AG09309 (cell line): ENCODE measurements at regions not wholly inside any gene's neighbourhood (a gene's known extent, or its start where the extent isn't known, plus 50 kb on each side); places are given as distances from the start of the nearest gene placed in this dataset.

Experiments
- DNase-seq: peaks from one replicate; pipeline ENCODE4 v3.0.0-alpha.2; 2010; ENCODE audit warnings: low read depth
- H3K4me3 ChIP-seq: 2 replicates; pipeline ENCODE4 v1.5.1; 2011; ENCODE audit warnings: mild to moderate bottlenecking, low read depth, low read length, moderate library complexity; ENCODE audit not compliant: control insufficient read depth
- CTCF ChIP-seq: IDR thresholded peaks from 2 replicates; pipeline ENCODE4 v1.5.1; 2011; ENCODE audit warnings: mild to moderate bottlenecking, low read depth, low read length, inconsistent platforms; ENCODE audit not compliant: insufficient read depth, control insufficient read depth; ENCODE audit errors: missing control alignments

- TF ChIP-seq CTCF, result no peak
- no peak overlapping the region for H3K4me3 ChIP-seq
- no peak for DNase-seq
Observed at GRCh38 chr22:22039286-22040074, 56.9 kb upstream of the TOP3B start.

- no peak overlapping the region for H3K4me3 ChIP-seq
- TF ChIP-seq CTCF, result no peak
- DNase-seq, result no peak
Observed at GRCh38 chr22:22038178-22038880, 55.7 kb upstream of the TOP3B start.

GRCh38 chr22:22037740-22038139 is 55.2 kb upstream of the TOP3B start:
- TF ChIP-seq CTCF, result no peak
- DNase-seq, result no peak
- H3K4me3 ChIP-seq, result no peak overlapping the region

GRCh38 chr22:22037229-22037628 is 54.6 kb upstream of the TOP3B start:
- TF ChIP-seq CTCF, result no peak
- no peak overlapping the region for H3K4me3 ChIP-seq
- DNase-seq, result no peak

- DNase-seq, result no peak
- TF ChIP-seq CTCF, result no peak
- no peak overlapping the region for H3K4me3 ChIP-seq
Observed at GRCh38 chr22:22036588-22036987, 54.0 kb upstream of the TOP3B start.

- H3K4me3 ChIP-seq, result no peak overlapping the region
- no peak for DNase-seq
- TF ChIP-seq CTCF, result no peak
Observed at GRCh38 chr22:22035771-22036314, 53.3 kb upstream of the TOP3B start.
